ENCODE measurements at regions not wholly inside any gene's neighbourhood (a gene's known extent, or its start where the extent isn't known, plus 50 kb on each side); places are given as distances from the start of the nearest gene placed in this dataset.
"Not testable (repeated sequence)": the region's sequence is repeated elsewhere in the genome, so short reads cannot be mapped to it uniquely, and the experiment has no call there.

- H3K4me1 ChIP-seq (ENCODE audit: control insufficient read depth, insufficient read depth, low read length) = no peaks in the 10 kb centered on the region
- DNase-seq (no peak), ATAC-seq (peak in 1 of 2 donors; percentile 38)
- WGBS = 29% methylated on average over 3 of the region's 3 CpGs
- H3K4me3 ChIP-seq (ENCODE audit: low read length) = no peak overlapping the region
- no peak overlapping the region for H3K27ac ChIP-seq (ENCODE audit: low read length)
- no peaks in the 10 kb centered on the region for H3K27me3 ChIP-seq (ENCODE audit: control insufficient read depth, insufficient read depth)
- no peaks in the 10 kb centered on the region for H3K9me3 ChIP-seq (ENCODE audit: control insufficient read depth, low read length)
- intact Hi-C loops (cut with DNase I) = no loop called here
Observed at GRCh38 chr5:128857076-128857677, 108.1 kb upstream of the SLC27A6 start.

DNA sequence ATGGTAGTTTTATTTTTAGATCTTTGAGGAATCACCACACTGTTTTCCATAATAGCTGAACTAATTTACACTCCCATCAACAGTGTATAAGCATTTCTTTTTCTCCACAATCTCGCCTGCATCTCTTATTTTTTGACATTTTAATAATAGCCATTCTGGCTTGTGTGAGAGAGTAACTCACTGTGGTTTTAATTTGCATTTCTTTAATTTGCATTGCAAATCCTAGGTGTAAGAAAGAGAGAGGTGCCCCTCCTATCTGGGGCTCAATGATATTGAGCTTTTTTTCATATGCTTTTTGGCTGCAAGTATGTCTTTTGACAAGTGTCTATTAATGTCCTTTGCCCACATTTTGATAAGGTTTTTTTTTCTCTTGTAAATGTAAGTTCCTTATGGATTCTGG, 106.3 kb upstream of the SLC27A6 start:
- DNase-seq (no peak), ATAC-seq (no peak)
- Histone ChIP-seq H3K4me1 (ENCODE audit: control insufficient read depth, insufficient read depth, low read length) (no peaks in the 10 kb centered on the region), H3K27me3 (ENCODE audit: control insufficient read depth, insufficient read depth) (no peaks in the 10 kb centered on the region), H3K9me3 (ENCODE audit: control insufficient read depth, low read length) (no peaks in the 10 kb centered on the region), H3K4me3 (ENCODE audit: low read length) (no peak overlapping the region), H3K27ac (ENCODE audit: low read length) (no peak overlapping the region)
- WGBS = 81% methylated on average over 1 of the region's 1 CpG
- intact Hi-C loops (cut with DNase I) = no loop called here

DNA sequence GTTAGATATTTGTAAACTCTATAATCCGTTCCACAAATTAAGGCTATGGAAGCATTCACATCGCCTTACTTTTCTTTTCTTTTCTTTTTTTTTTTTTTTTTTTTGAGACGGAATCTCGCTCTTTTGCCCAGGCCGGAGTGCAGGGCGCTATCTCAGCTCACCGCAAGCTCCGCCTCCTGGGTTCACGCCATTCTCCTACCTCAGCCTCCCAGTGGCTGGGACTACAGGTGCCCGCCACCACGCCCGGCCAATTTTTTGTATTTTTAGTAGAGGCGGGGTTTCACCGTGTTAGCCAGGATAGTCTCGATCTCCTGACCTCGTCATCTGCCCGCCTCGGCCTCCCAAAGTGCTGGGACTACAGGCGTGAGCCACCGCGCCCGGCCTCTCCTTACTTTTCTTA, 104.1 kb upstream of the SLC27A6 start:
- DNase-seq; intact Hi-C loops (cut with DNase I); ATAC-seq; H3K27ac ChIP-seq (ENCODE audit: low read length); H3K4me3 ChIP-seq (ENCODE audit: low read length); H3K9me3 ChIP-seq (ENCODE audit: control insufficient read depth, low read length); H3K27me3 ChIP-seq (ENCODE audit: control insufficient read depth, insufficient read depth); H3K4me1 ChIP-seq (ENCODE audit: control insufficient read depth, insufficient read depth, low read length): not testable (repeated sequence)
- 93% methylated on average over 22 of the region's 22 CpGs for WGBS

DNA sequence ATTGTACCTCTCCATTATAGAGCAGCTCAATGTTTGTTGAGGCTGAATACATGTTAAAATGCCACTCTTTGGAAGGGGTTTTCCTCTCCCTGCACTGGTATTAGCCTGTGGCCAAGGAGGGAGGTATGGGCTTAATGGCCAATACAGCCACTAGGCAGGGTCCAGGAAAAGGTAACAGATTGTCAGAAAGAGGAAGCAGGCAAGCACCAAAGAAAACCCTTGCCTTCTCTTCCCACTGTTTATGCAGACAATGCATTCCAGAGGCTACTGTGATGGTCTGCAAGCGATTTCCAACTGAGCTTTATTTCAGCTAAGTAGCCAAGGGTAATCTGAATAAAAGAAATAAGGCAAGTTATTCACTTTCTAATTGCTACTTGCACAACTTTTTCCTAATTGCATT, 95.3 kb upstream of the SLC27A6 start:
- Histone ChIP-seq H3K27ac (ENCODE audit: low read length) (no peak overlapping the region), H3K4me1 (ENCODE audit: control insufficient read depth, insufficient read depth, low read length) (no peaks in the 10 kb centered on the region), H3K4me3 (ENCODE audit: low read length) (no peak overlapping the region), H3K9me3 (ENCODE audit: control insufficient read depth, low read length) (no peaks in the 10 kb centered on the region), H3K27me3 (ENCODE audit: control insufficient read depth, insufficient read depth) (no peaks in the 10 kb centered on the region)
- DNase-seq = no peak
- intact Hi-C loops (cut with DNase I) = no loop called here
- no peak for ATAC-seq
- WGBS = 57% methylated on average over 1 of the region's 1 CpG

- H3K27ac ChIP-seq (ENCODE audit: low read length) = no peak overlapping the region
- intact Hi-C loops (cut with DNase I) = no loop called here
- DNase-seq = no peak
- H3K4me3 ChIP-seq (ENCODE audit: low read length) = no peak overlapping the region
- no peaks in the 10 kb centered on the region for H3K9me3 ChIP-seq (ENCODE audit: control insufficient read depth, low read length)
- no peaks in the 10 kb centered on the region for H3K4me1 ChIP-seq (ENCODE audit: control insufficient read depth, insufficient read depth, low read length)
- ATAC-seq = no peak
- 68% methylated on average over 5 of the region's 5 CpGs for WGBS
- no peaks in the 10 kb centered on the region for H3K27me3 ChIP-seq (ENCODE audit: control insufficient read depth, insufficient read depth)
Observed at GRCh38 chr5:128870373-128870772, 94.9 kb upstream of the SLC27A6 start.

- DNase-seq (no peak), ATAC-seq (no peak)
- H3K4me3 ChIP-seq (ENCODE audit: low read length) = no peak overlapping the region
- H3K27ac ChIP-seq (ENCODE audit: low read length) = no peak overlapping the region
- H3K9me3 ChIP-seq (ENCODE audit: control insufficient read depth, low read length) = no peaks in the 10 kb centered on the region
- intact Hi-C loops (cut with DNase I) = no loop called here
- WGBS = 73% methylated on average over 3 of the region's 3 CpGs
- no peaks in the 10 kb centered on the region for H3K4me1 ChIP-seq (ENCODE audit: control insufficient read depth, insufficient read depth, low read length)
- no peaks in the 10 kb centered on the region for H3K27me3 ChIP-seq (ENCODE audit: control insufficient read depth, insufficient read depth)
Observed at GRCh38 chr5:128870923-128871322, 94.4 kb upstream of the SLC27A6 start.

- no peaks in the 10 kb centered on the region for H3K27me3 ChIP-seq (ENCODE audit: control insufficient read depth, insufficient read depth)
- intact Hi-C loops (cut with DNase I) = no loop called here
- DNase-seq (no peak), ATAC-seq (no peak)
- 67% methylated on average over 3 of the region's 3 CpGs for WGBS
- H3K27ac ChIP-seq (ENCODE audit: low read length) = no peak overlapping the region
- H3K9me3 ChIP-seq (ENCODE audit: control insufficient read depth, low read length) = no peaks in the 10 kb centered on the region
- H3K4me1 ChIP-seq (ENCODE audit: control insufficient read depth, insufficient read depth, low read length) = no peaks in the 10 kb centered on the region
- H3K4me3 ChIP-seq (ENCODE audit: low read length) = no peak overlapping the region
Observed at GRCh38 chr5:128876569-128877382, 88.5 kb upstream of the SLC27A6 start.

- DNase-seq (no peak), ATAC-seq (no peak)
- Histone ChIP-seq H3K4me1 (ENCODE audit: control insufficient read depth, insufficient read depth, low read length) (no peaks in the 10 kb centered on the region), H3K4me3 (ENCODE audit: low read length) (no peak overlapping the region), H3K9me3 (ENCODE audit: control insufficient read depth, low read length) (no peaks in the 10 kb centered on the region), H3K27ac (ENCODE audit: low read length) (no peak overlapping the region), H3K27me3 (ENCODE audit: control insufficient read depth, insufficient read depth) (no peaks in the 10 kb centered on the region)
- 92% methylated on average over 4 of the region's 4 CpGs for WGBS
- intact Hi-C loops (cut with DNase I) = no loop called here
Observed at GRCh38 chr5:128877476-128877875, 87.8 kb upstream of the SLC27A6 start.

DNA sequence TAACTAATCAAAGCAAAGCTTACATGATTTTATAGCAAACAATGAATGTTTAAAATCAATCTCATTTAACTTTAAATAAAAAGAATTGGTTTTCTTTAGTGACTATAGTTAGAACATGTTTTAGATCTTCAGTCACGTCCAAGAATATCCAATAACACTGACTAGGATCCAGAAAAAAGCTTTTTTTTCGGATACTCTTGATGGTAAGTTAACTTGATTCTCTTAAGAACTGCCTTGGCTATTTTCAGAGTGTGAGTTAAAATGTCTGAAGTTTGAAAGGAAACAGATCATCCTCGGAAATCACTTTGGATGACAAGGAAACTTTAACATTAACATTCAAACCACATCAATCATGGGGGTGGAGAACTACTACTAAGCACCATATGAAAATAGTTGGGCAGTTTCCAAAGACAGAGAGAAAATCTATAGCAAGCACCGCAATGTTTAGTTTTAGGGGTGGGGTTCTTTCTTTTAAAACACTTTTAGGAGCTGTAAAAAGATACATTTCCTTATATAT, 83.7 kb upstream of the SLC27A6 start:
- DNase-seq (no peak), ATAC-seq (no peak)
- H3K9me3 ChIP-seq (ENCODE audit: control insufficient read depth, low read length) = no peaks in the 10 kb centered on the region
- WGBS = 40% methylated on average over 4 of the region's 4 CpGs
- intact Hi-C loops (cut with DNase I) = no loop called here
- no peaks in the 10 kb centered on the region for H3K4me1 ChIP-seq (ENCODE audit: control insufficient read depth, insufficient read depth, low read length)
- no peak overlapping the region for H3K4me3 ChIP-seq (ENCODE audit: low read length)
- no peaks in the 10 kb centered on the region for H3K27me3 ChIP-seq (ENCODE audit: control insufficient read depth, insufficient read depth)
- no peak overlapping the region for H3K27ac ChIP-seq (ENCODE audit: low read length)

DNA sequence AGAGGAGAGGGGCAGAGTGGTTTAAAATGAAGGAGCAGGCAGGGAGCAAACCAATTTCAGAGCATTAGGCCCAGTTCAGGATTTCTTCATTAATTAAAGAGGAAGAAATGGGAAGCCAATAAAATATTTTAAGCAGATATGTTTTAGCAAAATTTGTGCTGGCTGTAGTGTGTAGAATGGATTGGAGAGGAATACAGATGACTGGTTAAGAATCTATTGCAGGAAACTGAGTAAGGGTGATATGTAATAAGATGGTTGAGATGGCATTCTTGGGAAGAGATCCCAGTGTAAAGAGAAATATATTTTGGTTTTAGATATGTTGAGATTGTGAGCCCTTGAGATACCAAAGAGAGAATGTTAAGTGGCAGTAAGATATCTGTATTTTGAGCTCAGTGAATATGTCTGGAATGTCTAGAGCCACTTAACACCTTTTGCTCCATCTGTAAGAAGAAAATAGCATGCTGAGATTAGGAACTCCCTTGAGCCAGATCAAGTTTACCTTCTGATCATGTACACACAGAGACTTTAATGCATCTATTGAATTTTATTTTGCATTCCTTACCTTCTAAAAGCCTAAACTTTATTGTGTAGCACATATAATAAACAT, 79.5 kb upstream of the SLC27A6 start:
- Histone ChIP-seq H3K27me3 (ENCODE audit: control insufficient read depth, insufficient read depth) (no peaks in the 10 kb centered on the region), H3K27ac (ENCODE audit: low read length) (no peak overlapping the region), H3K4me3 (ENCODE audit: low read length) (no peak overlapping the region), H3K9me3 (ENCODE audit: control insufficient read depth, low read length) (no peaks in the 10 kb centered on the region), H3K4me1 (ENCODE audit: control insufficient read depth, insufficient read depth, low read length) (no peaks in the 10 kb centered on the region)
- DNase-seq = no peak
- intact Hi-C loops (cut with DNase I) = no loop called here
- ATAC-seq = peak in 1 of 2 donors; percentile 41

GRCh38 chr5:128895122-128895521, 70.2 kb upstream of the SLC27A6 start:
- Histone ChIP-seq H3K4me3 (ENCODE audit: low read length) (no peak overlapping the region), H3K27ac (ENCODE audit: low read length) (no peak overlapping the region), H3K27me3 (ENCODE audit: control insufficient read depth, insufficient read depth) (no peaks in the 10 kb centered on the region), H3K4me1 (ENCODE audit: control insufficient read depth, insufficient read depth, low read length) (no peaks in the 10 kb centered on the region), H3K9me3 (ENCODE audit: control insufficient read depth, low read length) (no peaks in the 10 kb centered on the region)
- ATAC-seq = no peak
- intact Hi-C loops (cut with DNase I) = no loop called here
- DNase-seq = no peak
